OCI-LY3 (cell line): ENCODE measurements at regions not wholly inside any gene's neighbourhood (a gene's known extent, or its start where the extent isn't known, plus 50 kb on each side); places are given as distances from the start of the nearest gene placed in this dataset.

Experiments used
- H2AFZ ChIP-seq: fragments of 200-600, 300-600 bp; shearing (Covaris generic); 2 replicates; pipeline ENCODE4 v1.6.0; 2014; ENCODE audit warnings: antibody characterized with exemption, low read depth, low read length
- H3K27ac ChIP-seq: fragments of 200-600, 300-600 bp; sonication (generic); 2 replicates; pipeline ENCODE4 v1.5.1; 2014; ENCODE audit warnings: mild to moderate bottlenecking, low read length, moderate library complexity, mixed read lengths
- H3K27me3 ChIP-seq: fragments of 200-600, 300-600 bp; sonication (generic); 2 replicates; pipeline ENCODE4 v1.6.1; 2014; ENCODE audit warnings: low read depth, low read length, mixed read lengths
- H3K36me3 ChIP-seq: fragments of 200-600, 300-600 bp; sonication (generic); replicated peaks from 2 replicates; pipeline ENCODE3; 2014; ENCODE audit warnings: low read depth, low read length, mixed read lengths
- H3K4me1 ChIP-seq: fragments of 300-600, 200-600 bp; sonication (generic); 2 replicates; pipeline ENCODE4 v1.6.1; 2014; ENCODE audit warnings: low read length, mixed read lengths
- H3K4me2 ChIP-seq: fragments of 200-600, 300-600 bp; sonication (generic); 2 replicates; pipeline ENCODE4 v1.6.1; 2014; ENCODE audit warnings: low read length, mixed read lengths
- H3K4me3 ChIP-seq: fragments of 300-600, 200-600 bp; sonication (generic); 2 replicates; pipeline ENCODE4 v1.5.1; 2014; ENCODE audit warnings: antibody characterized with exemption, mild to moderate bottlenecking, low read length, moderate library complexity
- H3K79me2 ChIP-seq: fragments of 300-600, 200-600 bp; shearing (Covaris generic); 2 replicates; pipeline ENCODE4 v1.6.1; 2014; ENCODE audit warnings: mild to moderate bottlenecking, low read length, mixed read lengths
- H3K9ac ChIP-seq: fragments of 300-600, 200-600 bp; shearing (Covaris generic); 2 replicates; pipeline ENCODE4 v1.6.0; 2014; ENCODE audit warnings: mild to moderate bottlenecking, low read length, moderate library complexity
- H3K9me3 ChIP-seq: fragments of 200-600, 300-600 bp; shearing (Covaris generic); 2 replicates; pipeline ENCODE4 v1.6.1; 2014; ENCODE audit warnings: low read length, mixed read lengths; ENCODE audit not compliant: insufficient read depth
- H4K20me1 ChIP-seq: fragments of 200-600, 300-600 bp; sonication (generic); 2 replicates; pipeline ENCODE4 v1.6.1; 2016; ENCODE audit warnings: low read length, mixed read lengths; ENCODE audit not compliant: insufficient read depth
- CTCF ChIP-seq: fragments of 200-600, 300-600 bp; sonication (generic); IDR thresholded peaks from 2 replicates; pipeline ENCODE4 v1.5.1; 2014; ENCODE audit warnings: antibody characterized with exemption, low read length, low read depth
- EZH2phosphoT487 ChIP-seq: fragments of 200-600 bp; shearing (Covaris generic); IDR thresholded peaks from 2 replicates; pipeline ENCODE4 v1.6.1; 2018; ENCODE audit warnings: antibody characterized with exemption, mixed run types, low read depth

- no peak for TF ChIP-seq CTCF
- no peak for TF ChIP-seq EZH2phosphoT487
- Histone ChIP-seq H3K4me2 (no peak overlapping the region), H3K4me1 (no peaks in the 10 kb centered on the region), H3K79me2 (no peaks in the 10 kb centered on the region), H2AFZ (no peak overlapping the region), H3K27ac (no peak overlapping the region), H3K27me3 (no peaks in the 10 kb centered on the region), H4K20me1 (no peaks in the 10 kb centered on the region), H3K36me3 (no peaks in the 10 kb centered on the region), H3K9ac (no peak overlapping the region), H3K9me3 (no peaks in the 10 kb centered on the region), H3K4me3 (no peak overlapping the region)
Observed at GRCh38 chr5:90289837-90290236, 119.7 kb downstream of the CETN3 start.

GRCh38 chr5:90287036-90287435 lies 122.5 kb downstream of the CETN3 start:
- Histone ChIP-seq H3K9me3 (no peaks in the 10 kb centered on the region), H3K27me3 (no peaks in the 10 kb centered on the region), H2AFZ (no peak overlapping the region), H3K4me3 (no peak overlapping the region), H4K20me1 (no peaks in the 10 kb centered on the region), H3K36me3 (no peaks in the 10 kb centered on the region), H3K9ac (no peak overlapping the region), H3K27ac (no peak overlapping the region), H3K4me1 (no peaks in the 10 kb centered on the region), H3K4me2 (no peak overlapping the region), H3K79me2 (no peaks in the 10 kb centered on the region)
- TF ChIP-seq CTCF (no peak), EZH2phosphoT487 (no peak)

- no peaks in the 10 kb centered on the region for H4K20me1 ChIP-seq
- TF ChIP-seq CTCF (no peak), EZH2phosphoT487 (no peak)
- no peaks in the 10 kb centered on the region for H3K9me3 ChIP-seq
- H3K79me2 ChIP-seq, result no peaks in the 10 kb centered on the region
- no peak overlapping the region for H3K4me2 ChIP-seq
- H3K27me3 ChIP-seq, result no peaks in the 10 kb centered on the region
- no peaks in the 10 kb centered on the region for H3K36me3 ChIP-seq
- H3K4me3 ChIP-seq, result no peak overlapping the region
- H3K4me1 ChIP-seq, result no peaks in the 10 kb centered on the region
- no peak overlapping the region for H3K9ac ChIP-seq
- H2AFZ ChIP-seq, result no peak overlapping the region
- H3K27ac ChIP-seq, result no peak overlapping the region
Observed at GRCh38 chr5:90285581-90285980, 124.0 kb downstream of the CETN3 start.

GRCh38 chr5:90284375-90284774 lies 125.2 kb downstream of the CETN3 start:
- H3K9me3 ChIP-seq, result no peaks in the 10 kb centered on the region
- H3K27me3 ChIP-seq, result no peaks in the 10 kb centered on the region
- no peak overlapping the region for H3K9ac ChIP-seq
- no peaks in the 10 kb centered on the region for H3K4me1 ChIP-seq
- no peaks in the 10 kb centered on the region for H4K20me1 ChIP-seq
- no peak overlapping the region for H3K4me3 ChIP-seq
- H2AFZ ChIP-seq, result no peak overlapping the region
- no peaks in the 10 kb centered on the region for H3K36me3 ChIP-seq
- no peaks in the 10 kb centered on the region for H3K79me2 ChIP-seq
- TF ChIP-seq CTCF, result no peak
- no peak for TF ChIP-seq EZH2phosphoT487
- no peak overlapping the region for H3K27ac ChIP-seq
- no peak overlapping the region for H3K4me2 ChIP-seq
